Neutrophil (primary cell): ENCODE measurements at regions not wholly inside any gene's neighbourhood (a gene's known extent, or its start where the extent isn't known, plus 50 kb on each side); places are given as distances from the start of the nearest gene placed in this dataset.

Experiments
- H3K27ac ChIP-seq: fragments of 200-600 bp; sonication (generic); 2 replicates; pipeline ENCODE4 v1.5.1; 2016; ENCODE audit warnings: mild to moderate bottlenecking, moderate library complexity
- H3K27me3 ChIP-seq: fragments of 200-600 bp; sonication (generic); 2 replicates; pipeline ENCODE4 v1.6.0; 2016; ENCODE audit warnings: mild to moderate bottlenecking
- H3K36me3 ChIP-seq: fragments of 200-600 bp; sonication (generic); 2 replicates; pipeline ENCODE4 v1.5.1; 2017
- H3K4me1 ChIP-seq, 2 experiments: fragments of 200-600 bp in 1 of 2; sonication (generic) in 1 of 2; 1 replicate in 1 of 2; 2 replicates in 1 of 2; pipeline versions ENCODE4 v1.5.1 to v1.6.1; 2013 to 2016; ENCODE audit warnings: low read depth in 1 of 2, low read length in 1 of 2, mild to moderate bottlenecking in 1 of 2, moderate library complexity in 1 of 2; ENCODE audit not compliant: control insufficient read depth in 1 of 2, insufficient read depth in 1 of 2
- H3K4me3 ChIP-seq, 2 experiments: fragments of 200-600 bp in 1 of 2; sonication (generic) in 1 of 2; 1 replicate in 1 of 2; 2 replicates in 1 of 2; pipeline ENCODE4 v1.5.1; 2013 to 2016; ENCODE audit warnings: low read depth in 1 of 2, low read length in 1 of 2, mild to moderate bottlenecking in 1 of 2, moderate library complexity in 1 of 2
- H3K9me3 ChIP-seq: fragments of 200-600 bp; sonication (generic); 2 replicates; pipeline ENCODE4 v1.5.1; 2016
- TF ChIP-seq, protein P1 (sequence below): fragments of 200-600 bp; sonication (generic); IDR thresholded peaks from 2 replicates; pipeline ENCODE4 v1.5.1; 2016; ENCODE audit warnings: antibody characterized with exemption

DNA sequence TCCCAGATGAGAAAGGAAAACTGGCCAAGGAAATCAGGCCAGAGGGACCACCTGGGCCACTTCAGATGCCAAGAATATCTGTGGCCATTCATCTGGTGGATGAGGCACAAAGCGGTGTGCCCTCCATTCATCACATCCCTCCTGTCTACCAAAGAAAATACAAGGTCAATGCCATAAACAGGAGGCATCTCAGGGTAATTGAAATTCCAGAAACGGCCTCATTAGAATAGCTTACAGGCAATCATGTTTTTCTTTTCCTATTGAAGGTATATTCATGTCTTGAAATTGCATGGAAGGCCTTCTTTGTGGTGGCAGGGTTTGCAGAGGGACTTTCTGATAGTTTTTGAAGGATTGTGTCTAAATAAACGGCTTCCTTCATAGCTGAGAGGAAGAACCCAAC lies 578.3 kb downstream of the HAO1 start:
- Histone ChIP-seq H3K27ac (no peak overlapping the region), H3K4me3 (no peak overlapping the region), H3K36me3 (no peaks in the 10 kb centered on the region), H3K27me3 (no peaks in the 10 kb centered on the region), H3K9me3 (no peaks in the 10 kb centered on the region), H3K4me1 (no peaks in the 10 kb centered on the region)
- TF ChIP-seq, protein P1, sequence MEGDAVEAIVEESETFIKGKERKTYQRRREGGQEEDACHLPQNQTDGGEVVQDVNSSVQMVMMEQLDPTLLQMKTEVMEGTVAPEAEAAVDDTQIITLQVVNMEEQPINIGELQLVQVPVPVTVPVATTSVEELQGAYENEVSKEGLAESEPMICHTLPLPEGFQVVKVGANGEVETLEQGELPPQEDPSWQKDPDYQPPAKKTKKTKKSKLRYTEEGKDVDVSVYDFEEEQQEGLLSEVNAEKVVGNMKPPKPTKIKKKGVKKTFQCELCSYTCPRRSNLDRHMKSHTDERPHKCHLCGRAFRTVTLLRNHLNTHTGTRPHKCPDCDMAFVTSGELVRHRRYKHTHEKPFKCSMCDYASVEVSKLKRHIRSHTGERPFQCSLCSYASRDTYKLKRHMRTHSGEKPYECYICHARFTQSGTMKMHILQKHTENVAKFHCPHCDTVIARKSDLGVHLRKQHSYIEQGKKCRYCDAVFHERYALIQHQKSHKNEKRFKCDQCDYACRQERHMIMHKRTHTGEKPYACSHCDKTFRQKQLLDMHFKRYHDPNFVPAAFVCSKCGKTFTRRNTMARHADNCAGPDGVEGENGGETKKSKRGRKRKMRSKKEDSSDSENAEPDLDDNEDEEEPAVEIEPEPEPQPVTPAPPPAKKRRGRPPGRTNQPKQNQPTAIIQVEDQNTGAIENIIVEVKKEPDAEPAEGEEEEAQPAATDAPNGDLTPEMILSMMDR = no peak

DNA sequence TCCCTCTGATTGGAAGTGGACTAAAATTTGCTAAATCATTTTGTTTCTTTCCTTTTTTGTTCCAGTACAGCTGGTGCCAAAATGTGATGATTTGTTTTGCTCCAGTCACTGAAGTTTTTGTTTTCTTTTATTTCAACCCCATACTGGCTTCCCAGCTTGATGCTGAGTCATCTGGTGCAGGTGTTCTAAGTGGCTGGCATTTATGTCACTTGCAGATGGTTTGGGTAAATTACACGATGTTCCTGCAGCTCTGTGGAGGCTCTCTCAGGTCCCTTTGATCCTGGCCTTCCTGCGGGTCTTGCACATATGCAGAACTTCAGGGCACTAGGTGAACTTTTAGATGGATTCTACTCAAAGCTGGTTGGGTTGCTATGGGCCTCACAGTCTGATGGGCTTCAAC lies 577.7 kb downstream of the HAO1 start:
- TF ChIP-seq, protein P1 = no peak
- no peaks in the 10 kb centered on the region for H3K9me3 ChIP-seq
- H3K36me3 ChIP-seq = no peaks in the 10 kb centered on the region
- no peaks in the 10 kb centered on the region for H3K27me3 ChIP-seq
- no peak overlapping the region for H3K27ac ChIP-seq
- H3K4me3 ChIP-seq = no peak overlapping the region
- no peaks in the 10 kb centered on the region for H3K4me1 ChIP-seq

- Histone ChIP-seq H3K4me1 (no peaks in the 10 kb centered on the region), H3K27ac (no peak overlapping the region), H3K27me3 (no peaks in the 10 kb centered on the region), H3K9me3 (no peaks in the 10 kb centered on the region), H3K36me3 (no peaks in the 10 kb centered on the region), H3K4me3 (no peak overlapping the region)
- TF ChIP-seq, protein P1 = no peak
Observed at GRCh38 chr20:7366189-7366588, 574.1 kb downstream of the HAO1 start.

- no peaks in the 10 kb centered on the region for H3K4me1 ChIP-seq
- H3K36me3 ChIP-seq = no peaks in the 10 kb centered on the region
- no peak overlapping the region for H3K27ac ChIP-seq
- H3K9me3 ChIP-seq = no peaks in the 10 kb centered on the region
- no peak overlapping the region for H3K4me3 ChIP-seq
- no peaks in the 10 kb centered on the region for H3K27me3 ChIP-seq
- TF ChIP-seq, protein P1 = no peak
Observed at GRCh38 chr20:7371518-7372163, 568.6 kb downstream of the HAO1 start.

DNA sequence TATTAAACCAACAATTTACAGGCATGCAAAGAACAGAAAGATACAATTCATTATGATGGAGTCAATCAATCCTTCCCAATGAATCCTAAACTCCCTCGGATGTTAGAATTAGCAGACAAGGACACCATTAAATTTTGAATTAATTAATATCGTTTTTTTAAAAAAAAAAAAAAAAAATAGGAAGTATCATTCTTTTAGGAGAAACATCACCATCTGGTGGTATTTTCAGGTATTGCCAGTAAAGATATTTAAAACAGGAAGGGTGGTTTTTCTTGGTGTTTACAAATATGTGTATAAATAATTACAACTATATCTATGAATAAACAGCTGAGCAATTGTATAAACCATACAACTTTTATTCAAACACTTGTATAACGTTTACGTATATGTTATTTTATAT lies 564.4 kb downstream of the HAO1 start:
- TF ChIP-seq, protein P1 = no peak
- H3K27ac ChIP-seq = no peak overlapping the region
- H3K36me3 ChIP-seq = no peaks in the 10 kb centered on the region
- H3K4me1 ChIP-seq = no peaks in the 10 kb centered on the region
- H3K9me3 ChIP-seq = no peaks in the 10 kb centered on the region
- H3K27me3 ChIP-seq = no peaks in the 10 kb centered on the region
- H3K4me3 ChIP-seq = no peak overlapping the region
